GM12872 (cell line): ENCODE measurements at regions not wholly inside any gene's neighbourhood (a gene's known extent, or its start where the extent isn't known, plus 50 kb on each side); places are given as distances from the start of the nearest gene placed in this dataset.

ENCODE experiments used
- TF ChIP-seq, protein P1 (sequence below): IDR thresholded peaks from 3 replicates; pipeline ENCODE4 v1.5.1; 2011; ENCODE audit warnings: low read depth, mild to moderate bottlenecking, low read length, moderate library complexity; ENCODE audit not compliant: insufficient read depth

DNA sequence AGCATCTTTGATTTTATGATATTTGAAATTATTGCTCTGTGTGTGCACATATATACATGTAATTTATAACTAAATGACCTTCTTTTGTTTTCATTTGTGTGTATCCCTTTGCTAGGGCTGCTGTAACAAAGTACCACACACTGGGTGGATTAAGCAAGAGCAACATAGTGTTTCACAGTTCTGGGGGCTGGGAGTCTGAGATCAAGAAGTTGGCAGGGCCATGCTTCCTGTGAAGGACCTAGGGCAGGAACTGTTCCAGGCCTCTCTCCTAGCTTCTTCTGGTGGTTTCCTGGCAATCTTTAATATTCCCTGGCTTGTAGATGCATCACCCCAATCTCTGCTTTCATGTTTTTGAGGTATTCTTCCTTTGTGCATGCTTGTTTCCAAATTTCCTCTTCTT lies 1043.9 kb downstream of the TSN start:
- TF ChIP-seq, protein P1, sequence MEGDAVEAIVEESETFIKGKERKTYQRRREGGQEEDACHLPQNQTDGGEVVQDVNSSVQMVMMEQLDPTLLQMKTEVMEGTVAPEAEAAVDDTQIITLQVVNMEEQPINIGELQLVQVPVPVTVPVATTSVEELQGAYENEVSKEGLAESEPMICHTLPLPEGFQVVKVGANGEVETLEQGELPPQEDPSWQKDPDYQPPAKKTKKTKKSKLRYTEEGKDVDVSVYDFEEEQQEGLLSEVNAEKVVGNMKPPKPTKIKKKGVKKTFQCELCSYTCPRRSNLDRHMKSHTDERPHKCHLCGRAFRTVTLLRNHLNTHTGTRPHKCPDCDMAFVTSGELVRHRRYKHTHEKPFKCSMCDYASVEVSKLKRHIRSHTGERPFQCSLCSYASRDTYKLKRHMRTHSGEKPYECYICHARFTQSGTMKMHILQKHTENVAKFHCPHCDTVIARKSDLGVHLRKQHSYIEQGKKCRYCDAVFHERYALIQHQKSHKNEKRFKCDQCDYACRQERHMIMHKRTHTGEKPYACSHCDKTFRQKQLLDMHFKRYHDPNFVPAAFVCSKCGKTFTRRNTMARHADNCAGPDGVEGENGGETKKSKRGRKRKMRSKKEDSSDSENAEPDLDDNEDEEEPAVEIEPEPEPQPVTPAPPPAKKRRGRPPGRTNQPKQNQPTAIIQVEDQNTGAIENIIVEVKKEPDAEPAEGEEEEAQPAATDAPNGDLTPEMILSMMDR = no peak

DNA sequence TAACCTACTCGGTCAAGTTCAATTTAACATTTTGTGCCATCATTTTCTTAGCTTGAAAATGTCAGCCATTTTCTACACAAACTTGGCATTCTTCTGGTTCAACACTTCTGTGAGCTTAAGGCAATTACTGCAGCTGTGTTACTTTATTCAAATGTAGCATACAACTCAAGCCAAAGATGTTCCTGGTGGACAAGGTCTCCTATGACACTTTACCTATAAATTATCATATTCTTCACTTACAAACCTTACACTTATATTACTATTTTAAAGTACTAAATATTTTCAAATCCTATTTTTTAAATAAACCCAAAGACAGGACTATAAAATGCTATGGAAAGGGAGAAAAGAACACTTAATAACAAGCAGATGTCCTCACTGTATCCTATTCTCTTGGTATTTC lies 1045.3 kb downstream of the TSN start:
- TF ChIP-seq, protein P1 = no peak

DNA sequence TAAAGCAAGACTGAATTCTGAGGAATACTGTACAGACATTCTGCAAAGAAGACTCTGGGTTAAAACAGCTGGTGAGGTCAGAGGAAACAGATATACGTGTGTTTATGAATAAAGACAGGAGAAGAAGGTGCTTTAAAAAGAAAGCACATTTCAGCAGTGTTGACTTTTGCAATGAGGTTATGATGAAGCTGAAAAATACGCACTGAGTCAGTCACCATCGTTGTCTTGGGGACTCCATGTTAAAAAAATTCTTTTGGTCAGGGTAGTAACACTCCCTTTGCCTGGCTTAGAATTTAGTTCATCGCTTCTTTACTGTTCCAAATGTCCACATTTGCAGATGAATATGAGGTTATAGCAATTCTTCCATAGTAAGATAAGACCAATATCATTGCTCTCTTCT lies 1049.0 kb downstream of the TSN start:
- TF ChIP-seq, protein P1 = no peak

DNA sequence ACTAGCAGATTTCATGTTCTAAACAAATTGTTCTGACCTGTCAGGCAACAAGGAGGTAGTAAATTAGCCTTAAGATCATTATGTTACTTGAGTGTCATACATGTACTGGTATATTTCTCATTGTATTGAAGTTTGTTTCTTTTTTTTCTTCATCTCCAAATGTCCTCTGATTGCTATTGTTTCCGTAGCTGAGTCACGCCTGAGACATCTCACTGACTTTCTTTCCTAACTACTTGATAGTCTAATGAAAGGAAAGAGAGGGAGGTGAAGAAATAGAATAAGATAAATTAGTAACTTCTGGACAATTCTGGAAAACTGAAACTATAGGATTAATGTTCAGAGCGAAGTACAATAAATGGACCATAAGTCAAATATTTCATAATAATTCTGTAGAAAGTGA lies 1049.9 kb downstream of the TSN start:
- TF ChIP-seq, protein P1 = no peak

DNA sequence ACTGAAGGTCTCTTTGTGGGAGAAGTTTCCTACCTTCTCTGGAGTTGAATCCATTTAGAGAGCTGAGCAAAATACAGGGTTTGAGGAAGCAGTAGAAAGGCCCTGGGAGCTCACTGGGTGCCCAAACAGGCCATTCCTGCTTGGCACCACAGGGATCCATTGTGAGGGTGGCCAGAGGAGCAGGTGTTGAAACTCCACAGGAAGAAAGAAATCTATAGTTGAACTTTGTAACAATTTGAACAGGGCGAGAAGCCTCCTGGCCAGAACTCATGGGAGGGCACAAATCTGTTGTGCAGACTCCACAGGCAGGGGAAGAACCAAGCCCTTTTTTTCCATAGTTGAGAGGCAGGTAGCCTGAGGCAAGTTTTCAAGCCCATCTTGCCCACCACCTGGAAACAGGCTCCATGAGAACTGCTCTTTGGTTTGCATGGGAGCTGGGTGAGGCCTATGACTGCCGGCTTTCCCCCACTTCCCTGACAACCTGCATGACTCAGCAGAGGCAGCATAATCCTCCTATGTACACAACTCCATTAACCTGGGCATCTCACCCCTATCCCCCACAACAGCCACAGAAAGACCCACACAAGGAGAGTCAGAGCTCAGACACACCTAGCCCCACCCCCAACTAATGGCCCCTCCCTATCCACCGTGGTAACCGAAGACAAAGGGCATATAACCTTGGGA lies 1053.0 kb downstream of the TSN start:
- TF ChIP-seq, protein P1 = no peak

DNA sequence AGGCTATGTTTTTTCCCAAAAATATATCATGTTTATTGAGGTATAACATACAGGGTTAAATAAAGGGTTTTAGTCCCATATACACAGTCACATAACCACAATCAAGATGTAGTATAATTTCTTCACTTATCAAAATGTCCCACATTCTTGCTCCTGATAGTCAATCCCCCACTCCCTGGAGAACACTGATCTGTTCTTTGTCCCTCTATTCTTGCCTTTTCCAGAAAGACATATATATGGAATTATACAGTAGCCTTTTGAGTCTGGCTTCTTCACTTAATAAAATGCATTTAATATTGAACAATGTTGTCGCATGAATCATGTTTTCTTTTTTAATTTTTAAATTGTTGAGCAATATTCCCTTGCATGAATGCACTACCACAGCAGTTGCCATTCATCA lies 1059.7 kb downstream of the TSN start:
- TF ChIP-seq, protein P1 = no peak

DNA sequence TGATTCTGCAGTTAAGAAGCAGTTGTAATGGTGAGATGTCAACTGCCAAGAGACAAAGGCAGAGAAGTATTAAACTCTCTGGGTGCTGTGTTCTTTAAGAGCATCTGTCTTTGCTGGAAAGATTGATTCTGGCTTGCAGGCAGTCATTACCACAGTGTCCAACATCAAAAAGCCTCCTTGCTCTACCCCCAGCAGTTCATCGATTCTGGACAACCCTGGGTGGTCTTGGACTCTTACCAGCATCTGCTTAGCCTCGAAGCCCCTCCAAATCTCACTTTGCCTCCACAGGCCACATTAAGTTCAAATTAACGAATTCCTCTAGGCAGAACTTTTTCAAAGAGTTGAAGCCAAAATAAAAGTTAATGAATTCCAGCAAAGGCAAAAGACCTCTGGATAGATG lies 1061.4 kb downstream of the TSN start:
- TF ChIP-seq, protein P1 = no peak
